ENCODE measurements at regions not wholly inside any gene's neighbourhood (a gene's known extent, or its start where the extent isn't known, plus 50 kb on each side); places are given as distances from the start of the nearest gene placed in this dataset.
"Not testable (repeated sequence)": the region's sequence is repeated elsewhere in the genome, so short reads cannot be mapped to it uniquely, and the experiment has no call there.

GRCh38 chr4:26175006-26175786, 145.6 kb upstream of the RBPJ start:
- no peak for DNase-seq (ENCODE audit: low read depth, low spot score)

GRCh38 chr4:26175905-26176470, 144.8 kb upstream of the RBPJ start:
- no peak for DNase-seq (ENCODE audit: low read depth, low spot score)

- no peak for DNase-seq (ENCODE audit: low read depth, low spot score)
Observed at GRCh38 chr4:26176598-26177149, 144.1 kb upstream of the RBPJ start.

GRCh38 chr4:26178854-26179253, 142.0 kb upstream of the RBPJ start:
- no peak for DNase-seq (ENCODE audit: low read depth, low spot score)

GRCh38 chr4:26179316-26179760, 141.5 kb upstream of the RBPJ start:
- no peak for DNase-seq (ENCODE audit: low read depth, low spot score)

GRCh38 chr4:26181616-26182015, 139.2 kb upstream of the RBPJ start:
- no peak for DNase-seq (ENCODE audit: low read depth, low spot score)

GRCh38 chr4:26183017-26183416, 137.8 kb upstream of the RBPJ start:
- DNase-seq (ENCODE audit: low read depth, low spot score) = no peak

GRCh38 chr4:26185436-26185835, 135.4 kb upstream of the RBPJ start:
- no peak for DNase-seq (ENCODE audit: low read depth, low spot score)

- DNase-seq (ENCODE audit: low read depth, low spot score) = no peak
Observed at GRCh38 chr4:26191353-26191752, 129.5 kb upstream of the RBPJ start.

GRCh38 chr4:26192899-26193869, 127.6 kb upstream of the RBPJ start:
- no peak for DNase-seq (ENCODE audit: low read depth, low spot score)

- no peak for DNase-seq (ENCODE audit: low read depth, low spot score)
Observed at GRCh38 chr4:26194764-26195163, 126.0 kb upstream of the RBPJ start.

- DNase-seq (ENCODE audit: low read depth, low spot score) = no peak
Observed at GRCh38 chr4:26196567-26196966, 124.2 kb upstream of the RBPJ start.

GRCh38 chr4:26197018-26197779, 123.6 kb upstream of the RBPJ start:
- no peak for DNase-seq (ENCODE audit: low read depth, low spot score)

GRCh38 chr4:26198931-26199330, 121.9 kb upstream of the RBPJ start:
- not testable (repeated sequence) for DNase-seq (ENCODE audit: low read depth, low spot score)

GRCh38 chr4:26199596-26199995, 121.2 kb upstream of the RBPJ start:
- DNase-seq (ENCODE audit: low read depth, low spot score) = no peak

GRCh38 chr4:26201120-26201519, 119.7 kb upstream of the RBPJ start:
- no peak for DNase-seq (ENCODE audit: low read depth, low spot score)

- no peak for DNase-seq (ENCODE audit: low read depth, low spot score)
Observed at GRCh38 chr4:26204249-26204825, 116.5 kb upstream of the RBPJ start.

- DNase-seq (ENCODE audit: low read depth, low spot score) = no peak
Observed at GRCh38 chr4:26204911-26205370, 115.9 kb upstream of the RBPJ start.

GRCh38 chr4:26206339-26206738, 114.5 kb upstream of the RBPJ start:
- DNase-seq (ENCODE audit: low read depth, low spot score) = peak; percentile 46

- no peak for DNase-seq (ENCODE audit: low read depth, low spot score)
Observed at GRCh38 chr4:26206999-26207398, 113.8 kb upstream of the RBPJ start.

Data from pulmonary artery endothelial cell (primary cell).